HG03045 (cell line): ENCODE measurements at regions not wholly inside any gene's neighbourhood (a gene's known extent, or its start where the extent isn't known, plus 50 kb on each side); places are given as distances from the start of the nearest gene placed in this dataset.
"Not testable (repeated sequence)": the region's sequence is repeated elsewhere in the genome, so short reads cannot be mapped to it uniquely, and the experiment has no call there.

ENCODE experiments used
- ATAC-seq: cut with Tn5 transposase; IDR thresholded peaks from one replicate; pipeline ENCODE4 v1.9.1; 2021; ENCODE audit warnings: mild to moderate bottlenecking, moderate library complexity; ENCODE audit not compliant: unreplicated experiment

GRCh38 chr9:78383130-78383529 is 86.2 kb downstream of the PSAT1 start:
- no peak for ATAC-seq

- no peak for ATAC-seq
Measured at GRCh38 chr9:78386348-78386747, 89.4 kb downstream of the PSAT1 start.

GRCh38 chr9:78386773-78387172 is 89.8 kb downstream of the PSAT1 start:
- ATAC-seq: no peak

- ATAC-seq: no peak
Measured at GRCh38 chr9:78393340-78393739, 96.4 kb downstream of the PSAT1 start.

- ATAC-seq: no peak
Measured at GRCh38 chr9:78393932-78394331, 97.0 kb downstream of the PSAT1 start.

- no peak for ATAC-seq
Measured at GRCh38 chr9:78396087-78396486, 99.2 kb downstream of the PSAT1 start.

- ATAC-seq: no peak
Measured at GRCh38 chr9:78397045-78397444, 100.1 kb downstream of the PSAT1 start.

- no peak for ATAC-seq
Measured at GRCh38 chr9:78397454-78397853, 100.5 kb downstream of the PSAT1 start.

GRCh38 chr9:78399153-78399552 is 102.2 kb downstream of the PSAT1 start:
- no peak for ATAC-seq

GRCh38 chr9:78400496-78400895 is 103.6 kb downstream of the PSAT1 start:
- no peak for ATAC-seq

GRCh38 chr9:78405461-78405860 is 108.5 kb downstream of the PSAT1 start:
- no peak for ATAC-seq

- ATAC-seq: no peak
Measured at GRCh38 chr9:78406146-78406545, 109.2 kb downstream of the PSAT1 start.

GRCh38 chr9:78406933-78407332 is 110.0 kb downstream of the PSAT1 start:
- ATAC-seq: no peak

GRCh38 chr9:78407636-78408312 is 110.8 kb downstream of the PSAT1 start:
- ATAC-seq: no peak

GRCh38 chr9:78408388-78408787 is 111.5 kb downstream of the PSAT1 start:
- ATAC-seq: no peak

GRCh38 chr9:78409928-78410510 is 113.1 kb downstream of the PSAT1 start:
- not testable (repeated sequence) for ATAC-seq

GRCh38 chr9:78422309-78422708 is 125.4 kb downstream of the PSAT1 start:
- no peak for ATAC-seq

- ATAC-seq: no peak
Measured at GRCh38 chr9:78424299-78424698, 127.4 kb downstream of the PSAT1 start.

- no peak for ATAC-seq
Measured at GRCh38 chr9:78428640-78429039, 131.7 kb downstream of the PSAT1 start.

- ATAC-seq: no peak
Measured at GRCh38 chr9:78430387-78430786, 133.5 kb downstream of the PSAT1 start.

GRCh38 chr9:78431039-78431438 is 134.1 kb downstream of the PSAT1 start:
- ATAC-seq: not testable (repeated sequence)

GRCh38 chr9:78436873-78437272 is 139.9 kb downstream of the PSAT1 start:
- ATAC-seq: no peak

GRCh38 chr9:78437296-78437695 is 140.4 kb downstream of the PSAT1 start:
- ATAC-seq: no peak
